HepG2 (cell line): ENCODE measurements at regions not wholly inside any gene's neighbourhood (a gene's known extent, or its start where the extent isn't known, plus 50 kb on each side); places are given as distances from the start of the nearest gene placed in this dataset.
A peak's percentile ranks its signal among the peaks of the same experiment; 100 is the strongest.

Experiments
- ATAC-seq: fragments of 200-7000 bp; cut with Tn5 transposase; 3 replicates; pipeline ENCODE4 v1.9.1; 2020; ENCODE audit warnings: mild to moderate bottlenecking, moderate library complexity
- BruUV-seq: library from RNA; stranded (reverse); fragments of 400-500 nt; replicated peaks from 2 replicates; lab custom pipeline; 2021; lab: Mats Ljungman, UMichigan
- CTCF ChIA-PET: fragments of 300-600 bp; formaldehyde crosslinking; extraction: SDS; loops from one replicate; lab custom pipeline; 2021; ENCODE audit warnings: low total read pairs, inconsistent platforms, low intra/inter-chr PET ratio; lab: Yijun Ruan, JAX
- POLR2A ChIA-PET: fragments of 350-600 bp; sonication (Branson Sonifier 250); formaldehyde crosslinking; loops from one replicate; lab custom pipeline; 2020; ENCODE audit warnings: antibody characterized with exemption, inconsistent platforms; lab: Yijun Ruan, JAX
- DNase-seq: peaks from one replicate; pipeline ENCODE4 v3.0.0-alpha.2; 2015; ENCODE audit warnings: low spot score
- FAIRE-seq: peaks from 3 replicates; lab custom pipeline; 2011; peaks lifted over from hg19 to GRCh38; lab: Jason Lieb, UNC
- H2AFZ ChIP-seq: one replicate; pipeline ENCODE4 v1.6.1; 2011; ENCODE audit warnings: low read length, inconsistent platforms
- H3K27ac ChIP-seq: fragments of 300-600 bp; 3 replicates; pipeline ENCODE4 v1.8.0; 2011; ENCODE audit warnings: mixed run types, mild to moderate bottlenecking, mixed read lengths, low read length, inconsistent platforms; ENCODE audit not compliant: insufficient read depth; ENCODE audit errors: extremely low read length
- H3K27me3 ChIP-seq, 2 experiments: fragments of 200-600 bp in 1 of 2; 2 replicates in 1 of 2; 3 replicates in 1 of 2; pipeline versions ENCODE4 v1.6.0 to v1.8.0; 2011; ENCODE audit warnings: low read length in 2 of 2, mild to moderate bottlenecking in 2 of 2, moderate library complexity in 2 of 2, inconsistent platforms in 1 of 2; ENCODE audit not compliant: insufficient read depth in 2 of 2, control insufficient read depth in 1 of 2
- H3K36me3 ChIP-seq, 2 experiments: fragments of 200-600 bp in 1 of 2; replicated peaks in 1 of 2; 2 replicates in 1 of 2; 3 replicates in 1 of 2; pipeline versions ENCODE4 v1.5.1 to v1.8.0; 2011; ENCODE audit warnings: low read length in 2 of 2, inconsistent platforms in 1 of 2; ENCODE audit not compliant: insufficient read depth in 2 of 2, control insufficient read depth in 1 of 2
- H3K4me1 ChIP-seq: 2 replicates; pipeline ENCODE4 v1.5.1; 2012; ENCODE audit warnings: low read length, inconsistent platforms; ENCODE audit not compliant: insufficient read depth
- H3K4me2 ChIP-seq: 2 replicates; pipeline ENCODE4 v1.6.0; 2011; ENCODE audit warnings: low read depth, low read length, inconsistent platforms
- H3K4me3 ChIP-seq, 3 experiments: fragments of 200-600 bp in 1 of 3; sonication (generic), shearing (Covaris generic) in 1 of 3; replicated peaks in 1 of 3; 2 replicates each; pipeline ENCODE4 v1.5.1; 2011 to 2016; ENCODE audit warnings: low read length in 3 of 3, inconsistent platforms in 2 of 3, low read depth in 2 of 3, mild to moderate bottlenecking in 2 of 3, control low read depth in 1 of 3, mixed read lengths in 1 of 3; ENCODE audit not compliant: insufficient read depth in 1 of 3
- H3K79me2 ChIP-seq: one replicate; pipeline ENCODE4 v1.6.1; 2011; ENCODE audit warnings: low read length, inconsistent platforms; ENCODE audit not compliant: insufficient read depth
- H3K9ac ChIP-seq: 2 replicates; pipeline ENCODE4 v1.6.0; 2011; ENCODE audit warnings: mild to moderate bottlenecking, low read depth, low read length, inconsistent platforms; ENCODE audit not compliant: insufficient read depth
- H3K9me3 ChIP-seq: 2 replicates; pipeline ENCODE4 v1.5.1; 2012; ENCODE audit warnings: mild to moderate bottlenecking, low read length
- H4K20me1 ChIP-seq: 2 replicates; pipeline ENCODE4 v1.6.0; 2011; ENCODE audit warnings: inconsistent platforms, mild to moderate bottlenecking, low read length, moderate library complexity; ENCODE audit not compliant: insufficient read depth
- ATF1 ChIP-seq: IDR thresholded peaks from 2 replicates; pipeline ENCODE4 v1.6.1; 2016; ENCODE audit warnings: mild to moderate bottlenecking, control low read depth
- EZH2 ChIP-seq: conservative IDR thresholded peaks from 2 replicates; pipeline ENCODE4 v1.6.1; 2012; ENCODE audit warnings: mild to moderate bottlenecking, low read depth, low read length, moderate library complexity
- MTA1 ChIP-seq: sonication (generic); formaldehyde crosslinking; IDR thresholded peaks from 2 replicates; pipeline ENCODE4 v1.4.0; 2020; ENCODE audit warnings: missing genetic modification reagents, mild to moderate bottlenecking, borderline replicate concordance
- PLRG1 ChIP-seq: fragments of 450-650 bp; conservative IDR thresholded peaks from 2 replicates; pipeline ENCODE4 v1.6.1; 2016
- SAP130 ChIP-seq: IDR thresholded peaks from 2 replicates; pipeline ENCODE4 v1.6.1; 2016; ENCODE audit warnings: low read depth
- SNAI1 ChIP-seq: sonication (generic); formaldehyde crosslinking; IDR thresholded peaks from 2 replicates; pipeline ENCODE4 v1.5.0; 2020; ENCODE audit warnings: mild to moderate bottlenecking, missing genetic modification reagents, borderline replicate concordance
- TAF1 ChIP-seq: sonication (generic); formaldehyde crosslinking; IDR thresholded peaks from 2 replicates; pipeline ENCODE4 v1.4.0; 2020; ENCODE audit warnings: missing genetic modification reagents
- ZKSCAN5 ChIP-seq: sonication (generic); formaldehyde crosslinking; IDR thresholded peaks from 2 replicates; pipeline ENCODE4 v1.5.1; 2020; ENCODE audit warnings: mild to moderate bottlenecking, missing genetic modification reagents
- ZMAT3 ChIP-seq: sonication (generic); formaldehyde crosslinking; conservative IDR thresholded peaks from 2 replicates; pipeline ENCODE4 v1.7.0; 2021; ENCODE audit warnings: missing genetic modification reagents
- ZNF225 ChIP-seq: sonication (generic); formaldehyde crosslinking; IDR thresholded peaks from 2 replicates; pipeline ENCODE4 v1.4.0; 2020; ENCODE audit warnings: mild to moderate bottlenecking, missing genetic modification reagents
- ZNF251 ChIP-seq: sonication (generic); formaldehyde crosslinking; IDR thresholded peaks from 2 replicates; pipeline ENCODE4 v1.9.0; 2021; ENCODE audit warnings: mild to moderate bottlenecking, missing genetic modification reagents
- ZNF616 ChIP-seq: sonication (generic); formaldehyde crosslinking; IDR thresholded peaks from 2 replicates; pipeline ENCODE4 v1.5.0; 2020; ENCODE audit warnings: low read depth, mild to moderate bottlenecking, missing genetic modification reagents
- ZNF768 ChIP-seq: sonication (generic); formaldehyde crosslinking; IDR thresholded peaks from 2 replicates; pipeline ENCODE4 v1.4.0; 2020; ENCODE audit warnings: missing genetic modification reagents
- ZNF782 ChIP-seq: sonication (generic); formaldehyde crosslinking; IDR thresholded peaks from 2 replicates; pipeline ENCODE4 v1.4.0; 2020; ENCODE audit warnings: missing genetic modification reagents, mild to moderate bottlenecking, borderline replicate concordance
- WGBS: methylation state at CpG from one replicate; pipeline ENCODE4 v1.1.6; 2017; ENCODE audit warnings: low lambda C conversion rate; 5-methylcytosine and 5-hydroxymethylcytosine counted together
- in situ Hi-C: cut with HindIII; loops from 2 replicates; pipeline ENCODE4 v1.10.0; 2017; ENCODE audit warnings: low pct_unique_long_range_greater_than_20kb; ENCODE audit not compliant: extremely low pct_ligation_motif_present
- intact Hi-C: fragments of 100-400 bp; cut with micrococcal nuclease; formaldehyde crosslinking; loops from one replicate; pipeline ENCODE4 v1.10.0; 2022; ENCODE audit not compliant: unreplicated experiment
- TF ChIP-seq, protein P1 (sequence below): sonication (generic); formaldehyde crosslinking; IDR thresholded peaks from 2 replicates; pipeline ENCODE4 v1.8.0; 2022; ENCODE audit warnings: missing genetic modification reagents, mild to moderate bottlenecking, inconsistent platforms, borderline replicate concordance
- TF ChIP-seq, protein P2 (sequence below): IDR thresholded peaks from 2 replicates; pipeline ENCODE4 v1.6.1; 2016; ENCODE audit warnings: low read depth

DNA sequence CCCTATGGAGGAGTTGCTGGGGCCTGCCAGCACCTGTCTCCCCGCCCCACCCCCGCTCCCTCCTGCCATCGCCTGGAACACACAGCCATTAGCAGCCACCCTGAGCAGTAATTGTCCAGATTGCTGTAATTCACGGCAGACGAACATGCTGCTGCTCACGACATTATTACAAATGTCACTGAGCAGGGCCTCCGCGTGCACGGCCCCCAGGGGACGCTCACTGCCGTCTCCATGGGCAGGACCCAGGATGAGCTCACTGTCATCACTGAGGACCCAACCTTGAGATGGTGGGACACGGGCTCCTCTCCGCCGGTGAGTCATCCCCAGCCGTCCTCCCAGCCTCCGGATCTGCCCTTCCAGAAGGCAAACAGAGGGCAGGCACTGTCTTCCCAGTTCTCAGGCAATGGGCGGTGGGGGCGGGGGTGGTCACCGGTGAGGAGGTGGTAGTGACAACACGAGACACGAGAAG, 100.4 kb downstream of the RFLNA start (continued):
- TF ChIP-seq ZNF616 (CRISPR knock-in tag) (no peak), PLRG1 (no peak), TAF1 (CRISPR knock-in tag) (no peak)

- no peaks in the 10 kb centered on the region for H3K9me3 ChIP-seq
- H3K27me3 ChIP-seq = no peaks in the 10 kb centered on the region
- FAIRE-seq (no peak), DNase-seq (no peak), ATAC-seq (no peak)
- H3K4me3 ChIP-seq = no peak overlapping the region
- TF ChIP-seq ZNF768 (CRISPR knock-in tag) = peak; percentile 86
- TF ChIP-seq EZH2 = no peak
- H2AFZ ChIP-seq = no peak overlapping the region
- no peaks in the 10 kb centered on the region for H3K79me2 ChIP-seq
- CTCF ChIA-PET = no interaction called here
- 85% methylated on average over 6 of the region's 6 CpGs for WGBS
- peaks cover 9% of the 10 kb centered on the region for H3K4me1 ChIP-seq
- POLR2A ChIA-PET = no interaction called here
- intact Hi-C loops (no loop called here), in situ Hi-C loops (no loop called here)
- H4K20me1 ChIP-seq = no peaks in the 10 kb centered on the region; the same call in 1 of the 2 replicates
- no peak overlapping the region for H3K9ac ChIP-seq
- no peak overlapping the region for H3K27ac ChIP-seq
- no peak overlapping the region for H3K4me2 ChIP-seq
- H3K36me3 ChIP-seq = peaks cover 17 to 48% of the 10 kb centered on the region in 2 experiments; a peak in 4 of 5 replicates
- no TSS peak for BruUV-seq
Measured at GRCh38 chr12:124394462-124395128, 99.7 kb downstream of the RFLNA start.

- Histone ChIP-seq H4K20me1 (no peaks in the 10 kb centered on the region; the same call in 1 of the 2 replicates), H3K36me3 (peaks cover 17 to 40% of the 10 kb centered on the region in 2 experiments; a peak in 4 of 5 replicates), H3K9me3 (no peaks in the 10 kb centered on the region), H3K4me1 (peaks cover 12% of the 10 kb centered on the region), H3K9ac (no peak overlapping the region), H2AFZ (no peak overlapping the region), H3K4me3 (no peak overlapping the region), H3K79me2 (no peaks in the 10 kb centered on the region), H3K27ac (no peak overlapping the region), H3K27me3 (no peaks in the 10 kb centered on the region), H3K4me2 (no peak overlapping the region)
- in situ Hi-C loops = no loop called here
- intact Hi-C loops = no loop called here
- FAIRE-seq (no peak), ATAC-seq (no peak), DNase-seq (no peak)
- WGBS = 100% methylated on average over 2 of the region's 15 CpGs
- no TSS peak for BruUV-seq
- POLR2A ChIA-PET = no interaction called here
- CTCF ChIA-PET = no interaction called here
- no peak for TF ChIP-seq ZNF251 (CRISPR knock-in tag)
- TF ChIP-seq MTA1 = no peak
- TF ChIP-seq SAP130 (CRISPR knock-in tag) = no peak
- TF ChIP-seq, protein P1, sequence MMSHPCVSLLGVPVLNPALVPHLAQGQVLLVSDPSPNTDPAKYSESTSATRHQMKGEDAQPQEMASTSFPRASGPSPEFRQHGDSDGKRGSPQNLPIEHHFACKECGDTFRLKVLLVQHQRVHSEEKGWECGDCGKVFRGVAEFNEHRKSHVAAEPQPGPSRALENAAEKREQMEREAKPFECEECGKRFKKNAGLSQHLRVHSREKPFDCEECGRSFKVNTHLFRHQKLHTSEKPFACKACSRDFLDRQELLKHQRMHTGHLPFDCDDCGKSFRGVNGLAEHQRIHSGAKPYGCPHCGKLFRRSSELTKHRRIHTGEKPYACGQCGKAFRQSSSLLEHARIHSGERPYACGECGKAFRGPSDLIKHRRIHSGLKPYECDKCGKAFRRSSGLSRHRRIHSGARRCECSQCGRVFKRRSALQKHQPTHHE (CRISPR knock-in tag) = no peak
- no peak for TF ChIP-seq ATF1 (CRISPR knock-in tag)
- no peak for TF ChIP-seq ZKSCAN5 (CRISPR knock-in tag)
- TF ChIP-seq SNAI1 = no peak
- no peak for TF ChIP-seq ZNF225 (CRISPR knock-in tag)
- TF ChIP-seq, protein P2, sequence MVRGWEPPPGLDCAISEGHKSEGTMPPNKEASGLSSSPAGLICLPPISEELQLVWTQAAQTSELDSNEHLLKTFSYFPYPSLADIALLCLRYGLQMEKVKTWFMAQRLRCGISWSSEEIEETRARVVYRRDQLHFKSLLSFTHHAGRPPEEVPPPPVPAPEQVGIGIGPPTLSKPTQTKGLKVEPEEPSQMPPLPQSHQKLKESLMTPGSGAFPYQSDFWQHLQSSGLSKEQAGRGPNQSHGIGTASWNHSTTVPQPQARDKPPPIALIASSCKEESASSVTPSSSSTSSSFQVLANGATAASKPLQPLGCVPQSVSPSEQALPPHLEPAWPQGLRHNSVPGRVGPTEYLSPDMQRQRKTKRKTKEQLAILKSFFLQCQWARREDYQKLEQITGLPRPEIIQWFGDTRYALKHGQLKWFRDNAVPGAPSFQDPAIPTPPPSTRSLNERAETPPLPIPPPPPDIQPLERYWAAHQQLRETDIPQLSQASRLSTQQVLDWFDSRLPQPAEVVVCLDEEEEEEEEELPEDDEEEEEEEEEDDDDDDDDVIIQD = no peak
- no peak for TF ChIP-seq ZNF782
- TF ChIP-seq ZMAT3 = no peak
Measured at GRCh38 chr12:124393831-124394230, 98.9 kb downstream of the RFLNA start.
